ENCODE measurements at regions not wholly inside any gene's neighbourhood (a gene's known extent, or its start where the extent isn't known, plus 50 kb on each side); places are given as distances from the start of the nearest gene placed in this dataset.

GRCh38 chr18:37662546-37663339 is 97.1 kb upstream of the CELF4 start:
- TF ChIP-seq CTCF (IDR thresholded peaks at IDR 0.05), result no peak
- TF ChIP-seq POLR2A (IDR thresholded peaks at IDR 0.05), result no peak
